DMS153 treated with DMSO at 0.1 percent for 48 hours (cell line): ENCODE measurements at regions not wholly inside any gene's neighbourhood (a gene's known extent, or its start where the extent isn't known, plus 50 kb on each side); places are given as distances from the start of the nearest gene placed in this dataset.
"Not testable (repeated sequence)": the region's sequence is repeated elsewhere in the genome, so short reads cannot be mapped to it uniquely, and the experiment has no call there.

Experiments used
- DNase-seq: peaks from one replicate; lab custom pipeline; 2025; ENCODE audit not compliant: unreplicated experiment; lab: John Stamatoyannopoulos, UW

- no peak for DNase-seq
These were observed 540.2 kb downstream of the CETN3 start for GRCh38 chr5:89869346-89869745.

- DNase-seq: no peak
These were observed 543.1 kb downstream of the CETN3 start for GRCh38 chr5:89866410-89866809.

- DNase-seq: no peak
These were observed 544.6 kb downstream of the CETN3 start for GRCh38 chr5:89864941-89865340.

- DNase-seq: no peak
These were observed 551.8 kb downstream of the CETN3 start for GRCh38 chr5:89857790-89858189.

GRCh38 chr5:89855417-89855816, 554.1 kb downstream of the CETN3 start:
- no peak for DNase-seq

- DNase-seq: no peak
These were observed 557.6 kb downstream of the CETN3 start for GRCh38 chr5:89851911-89852310.

GRCh38 chr5:89850513-89850865, 559.1 kb downstream of the CETN3 start:
- no peak for DNase-seq

- no peak for DNase-seq
These were observed 559.6 kb downstream of the CETN3 start for GRCh38 chr5:89849830-89850512.

- DNase-seq: no peak
These were observed 561.8 kb downstream of the CETN3 start for GRCh38 chr5:89847743-89848142.

GRCh38 chr5:89844548-89844947, 565.0 kb downstream of the CETN3 start:
- DNase-seq: no peak

GRCh38 chr5:89842531-89842930, 567.0 kb downstream of the CETN3 start:
- DNase-seq: no peak

- no peak for DNase-seq
These were observed 568.6 kb downstream of the CETN3 start for GRCh38 chr5:89840906-89841305.

- DNase-seq: no peak
These were observed 578.9 kb downstream of the CETN3 start for GRCh38 chr5:89830691-89831090.

- no peak for DNase-seq
These were observed 581.6 kb downstream of the CETN3 start for GRCh38 chr5:89827960-89828359.

GRCh38 chr5:89827359-89827758, 582.2 kb downstream of the CETN3 start:
- DNase-seq: no peak

- DNase-seq: no peak
These were observed 582.6 kb downstream of the CETN3 start for GRCh38 chr5:89826938-89827337.

GRCh38 chr5:89823046-89823445, 586.5 kb downstream of the CETN3 start:
- no peak for DNase-seq

GRCh38 chr5:89817841-89818240, 591.7 kb downstream of the CETN3 start:
- no peak for DNase-seq

GRCh38 chr5:89816038-89816437, 593.5 kb downstream of the CETN3 start:
- DNase-seq: no peak

GRCh38 chr5:89800735-89801134, 608.8 kb downstream of the CETN3 start:
- DNase-seq: not testable (repeated sequence)

GRCh38 chr5:89794504-89794903, 615.1 kb downstream of the CETN3 start:
- not testable (repeated sequence) for DNase-seq

- not testable (repeated sequence) for DNase-seq
These were observed 629.8 kb downstream of the CETN3 start for GRCh38 chr5:89779734-89780133.

GRCh38 chr5:89777758-89778157, 631.8 kb downstream of the CETN3 start:
- no peak for DNase-seq
